ENCODE measurements at regions not wholly inside any gene's neighbourhood (a gene's known extent, or its start where the extent isn't known, plus 50 kb on each side); places are given as distances from the start of the nearest gene placed in this dataset.

GRCh38 chr9:75648034-75648433 is 242.4 kb upstream of the PCSK5 start:
- no peak for TF ChIP-seq CTCF (IDR thresholded peaks at IDR 0.05)
- no peak for TF ChIP-seq ZFX (IDR thresholded peaks at IDR 0.05; ENCODE audit: borderline replicate concordance)
